H9 (cell line): ENCODE measurements at regions not wholly inside any gene's neighbourhood (a gene's known extent, or its start where the extent isn't known, plus 50 kb on each side); places are given as distances from the start of the nearest gene placed in this dataset.

Experiments
- DNase-seq: peaks from one replicate; pipeline ENCODE4 v3.0.0-alpha.2; 2017
- H2AFZ ChIP-seq: one replicate; pipeline ENCODE4 v1.6.1; 2013; ENCODE audit warnings: mild to moderate bottlenecking, low read length, control low read depth, moderate library complexity
- H2AK5ac ChIP-seq: 2 replicates; pipeline ENCODE4 v1.6.1; 2013; ENCODE audit warnings: low read length, control low read depth, mixed read lengths; ENCODE audit not compliant: insufficient read length
- H2BK120ac ChIP-seq: one replicate; pipeline ENCODE4 v1.6.1; 2013; ENCODE audit warnings: low read depth, mild to moderate bottlenecking, low read length, control low read depth, inconsistent platforms; ENCODE audit not compliant: poor library complexity, severe bottlenecking
- H2BK12ac ChIP-seq: 2 replicates; pipeline ENCODE4 v1.6.1; 2013; ENCODE audit warnings: low read length, control low read depth, mixed read lengths, low read depth; ENCODE audit not compliant: insufficient read length
- H2BK15ac ChIP-seq: 2 replicates; pipeline ENCODE4 v1.6.1; 2013; ENCODE audit warnings: low read depth, low read length, control low read depth
- H2BK20ac ChIP-seq: one replicate; pipeline ENCODE4 v1.6.1; 2013; ENCODE audit warnings: low read depth, mild to moderate bottlenecking, low read length, control low read depth, inconsistent platforms; ENCODE audit not compliant: poor library complexity, severe bottlenecking
- H2BK5ac ChIP-seq: 2 replicates; pipeline ENCODE4 v1.6.1; 2013; ENCODE audit warnings: low read length, control low read depth, mixed read lengths; ENCODE audit not compliant: insufficient read length
- H3K14ac ChIP-seq: 2 replicates; pipeline ENCODE4 v1.6.1; 2013; ENCODE audit warnings: low read length, control low read depth; ENCODE audit not compliant: insufficient read depth
- H3K18ac ChIP-seq: 2 replicates; pipeline ENCODE4 v1.6.1; 2013; ENCODE audit warnings: low read depth, mild to moderate bottlenecking, mixed read lengths, low read length, control low read depth; ENCODE audit not compliant: insufficient read length
- H3K23ac ChIP-seq: 2 replicates; pipeline ENCODE4 v1.6.1; 2013; ENCODE audit warnings: low read length, control low read depth, mixed read lengths, low read depth; ENCODE audit not compliant: insufficient read length
- H3K23me2 ChIP-seq: 2 replicates; pipeline ENCODE4 v1.6.1; 2013; ENCODE audit warnings: low read depth, mild to moderate bottlenecking, mixed read lengths, low read length, control low read depth; ENCODE audit not compliant: insufficient read length, poor library complexity, severe bottlenecking
- H3K27ac ChIP-seq: 2 replicates; pipeline ENCODE4 v1.5.1; 2013; ENCODE audit warnings: low read length, control low read depth, mixed read lengths, low read depth; ENCODE audit not compliant: insufficient read length
- H3K27me3 ChIP-seq: 2 replicates; pipeline ENCODE4 v1.6.1; 2013; ENCODE audit warnings: low read length, control low read depth, inconsistent platforms; ENCODE audit not compliant: insufficient read depth
- H3K4ac ChIP-seq: 2 replicates; pipeline ENCODE4 v1.6.1; 2013; ENCODE audit warnings: low read depth, mild to moderate bottlenecking, control low read depth, inconsistent platforms, low read length, moderate library complexity
- H3K4me1 ChIP-seq: 2 replicates; pipeline ENCODE4 v1.6.1; 2013; ENCODE audit warnings: low read length, control low read depth, inconsistent platforms; ENCODE audit not compliant: insufficient read depth
- H3K4me2 ChIP-seq: 2 replicates; pipeline ENCODE4 v1.6.1; 2013; ENCODE audit warnings: low read length, control low read depth, mixed read lengths; ENCODE audit not compliant: insufficient read length, insufficient read depth
- H3K56ac ChIP-seq: 2 replicates; pipeline ENCODE4 v1.6.1; 2013; ENCODE audit warnings: low read depth, mild to moderate bottlenecking, mixed read lengths, low read length, control low read depth; ENCODE audit not compliant: insufficient read length
- H3K79me1 ChIP-seq: 2 replicates; pipeline ENCODE4 v1.6.1; 2013; ENCODE audit warnings: low read depth, mild to moderate bottlenecking, moderate library complexity, low read length, control low read depth, inconsistent platforms; ENCODE audit not compliant: insufficient read depth, poor library complexity, severe bottlenecking
- H3K79me2 ChIP-seq: 2 replicates; pipeline ENCODE4 v1.6.1; 2013; ENCODE audit warnings: low read length, control low read depth, inconsistent platforms; ENCODE audit not compliant: insufficient read depth
- H3K9ac ChIP-seq: 2 replicates; pipeline ENCODE4 v1.6.1; 2013; ENCODE audit warnings: low read length, control low read depth, mixed read lengths; ENCODE audit not compliant: insufficient read length; ENCODE audit errors: extremely low read depth
- H3K9me3 ChIP-seq: one replicate; pipeline ENCODE4 v1.6.1; 2013; ENCODE audit warnings: low read depth, low read length, inconsistent platforms; ENCODE audit not compliant: control insufficient read depth
- H3T11ph ChIP-seq: one replicate; pipeline ENCODE4 v1.6.1; 2013; ENCODE audit warnings: mild to moderate bottlenecking, low read length, control low read depth, inconsistent platforms
- H4K20me1 ChIP-seq: one replicate; pipeline ENCODE4 v1.6.1; 2013; ENCODE audit not compliant: control insufficient read depth, insufficient read length, insufficient read depth
- H4K5ac ChIP-seq: 2 replicates; pipeline ENCODE4 v1.6.1; 2013; ENCODE audit warnings: low read depth, mild to moderate bottlenecking, mixed read lengths, low read length, control low read depth; ENCODE audit not compliant: insufficient read length
- H4K8ac ChIP-seq: replicated peaks from 2 replicates; pipeline ENCODE4 v1.6.1; 2013; ENCODE audit warnings: low read length, control low read depth, mixed read lengths, low read depth; ENCODE audit not compliant: insufficient read length
- H4K91ac ChIP-seq: 2 replicates; pipeline ENCODE4 v1.6.1; 2013; ENCODE audit warnings: low read depth, mild to moderate bottlenecking, moderate library complexity, mixed read lengths, low read length, control low read depth; ENCODE audit not compliant: insufficient read length
- H3K27ac Mint-ChIP-seq, 3 experiments: 2 replicates in 2 of 3; 3 replicates in 1 of 3; pipeline ENCODE4 v1.8.0; 2020 to 2021; ENCODE audit warnings: mixed read lengths in 3 of 3, mild to moderate bottlenecking in 1 of 3, moderate library complexity in 1 of 3
- H3K27me3 Mint-ChIP-seq: 2 replicates; pipeline ENCODE4 v1.8.0; 2021; ENCODE audit warnings: low read depth, mild to moderate bottlenecking, moderate library complexity, mixed read lengths
- H3K36me3 Mint-ChIP-seq, 3 experiments: 2 replicates in 2 of 3; 3 replicates in 1 of 3; pipeline ENCODE4 v1.8.0; 2020 to 2021; ENCODE audit warnings: low read depth in 3 of 3, mixed read lengths in 3 of 3; ENCODE audit not compliant: insufficient read depth in 1 of 3
- H3K4me1 Mint-ChIP-seq, 2 experiments: 2 replicates each; pipeline ENCODE4 v1.8.0; 2020; ENCODE audit warnings: mixed read lengths in 2 of 2
- H3K4me3 Mint-ChIP-seq, 2 experiments: 2 replicates in 1 of 2; 3 replicates in 1 of 2; pipeline ENCODE4 v1.8.0; 2020 to 2021; ENCODE audit warnings: mild to moderate bottlenecking in 2 of 2, mixed read lengths in 2 of 2, moderate library complexity in 1 of 2
- H3K9me3 Mint-ChIP-seq, 2 experiments: 2 replicates in 1 of 2; 3 replicates in 1 of 2; pipeline ENCODE4 v1.8.0; 2020; ENCODE audit warnings: mild to moderate bottlenecking in 2 of 2, mixed read lengths in 2 of 2, moderate library complexity in 1 of 2
- CTCF ChIP-seq: fragments of 200-600 bp; sonication (generic); conservative IDR thresholded peaks from 3 replicates; pipeline ENCODE4 v1.8.0; 2021; ENCODE audit warnings: antibody characterized with exemption, mild to moderate bottlenecking
- WGBS: extraction: QIAGEN DNeasy Blood & Tissue Kit; methylation state at CpG from one replicate; pipeline ENCODE4 v1.1.7; 2013; ENCODE audit warnings: missing lambda C conversion rate, low lambda C conversion rate, mixed read lengths; ENCODE audit not compliant: insufficient read length; ENCODE audit errors: extremely low coverage; 5-methylcytosine and 5-hydroxymethylcytosine counted together

GRCh38 chr2:12107939-12108338 lies 361.5 kb downstream of the LPIN1 start:
- Histone ChIP-seq H3K14ac (no peak overlapping the region), H4K91ac (no peak overlapping the region), H3K27me3 (no peaks in the 10 kb centered on the region), H3K23me2 (no peaks in the 10 kb centered on the region), H3K4ac (no peak overlapping the region), H3K9ac (no peak overlapping the region), H3K4me2 (no peak overlapping the region), H2BK5ac (no peak overlapping the region), H3K4me1 (no peaks in the 10 kb centered on the region; the same call in 1 of the 2 replicates), H3K27ac (no peak overlapping the region), H4K8ac (no peak overlapping the region), H2BK15ac (no peak overlapping the region), H2AFZ (no peak overlapping the region), H2BK20ac (no peak overlapping the region), H2AK5ac (no peak overlapping the region), H3K79me2 (no peaks in the 10 kb centered on the region), H3K23ac (no peak overlapping the region), H3T11ph (no peak overlapping the region), H3K56ac (no peak overlapping the region), H4K20me1 (no peaks in the 10 kb centered on the region), H3K9me3 (no peaks in the 10 kb centered on the region), H3K79me1 (no peaks in the 10 kb centered on the region), H2BK120ac (no peak overlapping the region), H2BK12ac (no peak overlapping the region), H3K18ac (no peak overlapping the region), H4K5ac (no peak overlapping the region)
- H3K9me3 Mint-ChIP-seq, result no peaks in the 10 kb centered on the region
- no peaks in the 10 kb centered on the region for H3K27me3 Mint-ChIP-seq
- peaks cover 18 to 23% of the 10 kb centered on the region in 2 experiments for H3K4me1 Mint-ChIP-seq
- DNase-seq, result no peak
- H3K4me3 Mint-ChIP-seq, result no peak overlapping the region
- no peak overlapping the region for H3K27ac Mint-ChIP-seq
- H3K36me3 Mint-ChIP-seq, result no peaks in the 10 kb centered on the region; a peak in 1 of 7 replicates
- no CpG with 5 or more reads among the region's 5 CpGs for WGBS
- no peak for TF ChIP-seq CTCF
